GM18951 (cell line): ENCODE measurements at regions not wholly inside any gene's neighbourhood (a gene's known extent, or its start where the extent isn't known, plus 50 kb on each side); places are given as distances from the start of the nearest gene placed in this dataset.
"Not testable (repeated sequence)": the region's sequence is repeated elsewhere in the genome, so short reads cannot be mapped to it uniquely, and the experiment has no call there.

ENCODE experiments used
- POLR2A ChIP-seq: IDR thresholded peaks from 4 replicates; pipeline ENCODE4 v1.6.1; 2011; ENCODE audit warnings: mild to moderate bottlenecking; ENCODE audit not compliant: insufficient read length, insufficient read depth; ENCODE audit errors: extremely low read depth
- in situ Hi-C: fragments of 300-500 bp; cut with MboI; formaldehyde crosslinking; loops from one replicate; pipeline ENCODE4 v1.12.0; 2022; ENCODE audit warnings: low sequenced_read_pairs, mixed read lengths, inconsistent platforms; ENCODE audit not compliant: unreplicated experiment

DNA sequence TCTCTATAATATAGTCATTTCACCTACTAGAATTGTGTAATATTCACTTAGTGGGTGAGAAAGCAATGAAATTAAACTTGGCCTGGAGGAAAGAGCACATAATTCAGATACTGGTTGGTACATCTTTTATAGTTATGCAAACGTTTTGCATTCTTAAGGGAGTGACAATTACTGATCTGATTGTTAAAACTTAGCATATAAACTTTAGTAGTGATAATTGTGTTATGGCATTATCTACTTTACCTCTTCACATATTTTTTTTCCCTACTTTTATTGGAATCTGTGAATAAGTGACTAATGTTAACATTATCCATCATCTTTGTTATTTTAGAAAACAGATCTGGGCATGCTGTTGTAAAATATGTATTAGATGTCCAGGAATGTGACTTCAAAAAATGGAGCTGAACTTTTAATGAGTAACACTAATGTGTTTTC, 217.4 kb upstream of the GIMD1 start:
- TF ChIP-seq POLR2A = no peak

DNA sequence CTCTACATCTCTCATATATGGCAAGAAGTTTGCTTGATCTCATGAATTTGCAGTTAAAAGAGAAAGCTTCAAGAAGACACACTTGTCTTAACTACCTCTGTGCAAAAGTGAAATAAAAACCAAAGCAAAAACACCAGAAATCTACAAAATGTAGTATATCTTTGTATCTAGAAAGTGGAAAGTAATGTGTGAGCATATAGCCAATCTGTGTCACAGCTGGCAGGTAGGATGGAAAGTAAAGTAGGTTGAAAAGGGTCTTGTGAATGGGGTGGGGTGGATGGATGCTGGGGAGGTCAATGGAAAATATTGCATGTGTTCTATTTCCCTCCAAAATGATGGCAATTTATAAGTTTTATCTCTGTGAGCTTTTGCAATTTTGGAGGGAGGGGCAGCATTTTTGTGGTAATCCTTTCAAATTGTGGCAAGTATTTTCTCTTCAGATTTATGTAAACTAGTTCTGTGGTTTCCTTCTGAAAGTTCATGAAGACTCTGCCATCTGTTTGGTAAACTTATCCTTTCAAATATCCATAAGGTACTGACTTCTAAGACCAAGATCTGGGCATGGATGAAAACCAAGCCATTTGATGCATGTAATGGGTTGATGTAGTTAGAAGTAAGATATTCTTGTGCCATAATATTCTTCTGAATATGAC, 215.9 kb upstream of the GIMD1 start:
- in situ Hi-C loops = no loop called here

More for the DNA sequence above, 217.4 kb upstream of the GIMD1 start:
- in situ Hi-C loops = no loop called here

DNA sequence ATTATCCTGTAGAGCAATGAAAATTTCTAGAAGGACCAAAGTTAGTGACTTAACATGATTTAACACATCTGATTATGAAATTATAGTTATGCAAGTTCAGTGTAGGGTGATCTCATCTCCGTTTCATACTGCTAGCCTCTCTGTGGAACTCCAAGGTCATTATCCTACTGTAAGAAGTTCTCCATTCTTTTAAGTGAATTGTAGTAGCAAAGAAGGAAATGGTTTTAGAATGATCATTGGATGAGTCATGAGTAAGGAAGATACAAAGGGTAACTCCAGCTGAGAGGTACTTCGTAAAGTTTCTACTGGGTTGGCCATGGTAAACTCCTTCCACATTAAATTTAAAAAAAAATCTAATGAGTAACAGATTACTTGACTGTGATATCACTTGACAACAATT, 215.0 kb upstream of the GIMD1 start:
- no peak for TF ChIP-seq POLR2A
- in situ Hi-C loops = no loop called here

More for the DNA sequence above, 215.9 kb upstream of the GIMD1 start:
- TF ChIP-seq POLR2A = no peak

DNA sequence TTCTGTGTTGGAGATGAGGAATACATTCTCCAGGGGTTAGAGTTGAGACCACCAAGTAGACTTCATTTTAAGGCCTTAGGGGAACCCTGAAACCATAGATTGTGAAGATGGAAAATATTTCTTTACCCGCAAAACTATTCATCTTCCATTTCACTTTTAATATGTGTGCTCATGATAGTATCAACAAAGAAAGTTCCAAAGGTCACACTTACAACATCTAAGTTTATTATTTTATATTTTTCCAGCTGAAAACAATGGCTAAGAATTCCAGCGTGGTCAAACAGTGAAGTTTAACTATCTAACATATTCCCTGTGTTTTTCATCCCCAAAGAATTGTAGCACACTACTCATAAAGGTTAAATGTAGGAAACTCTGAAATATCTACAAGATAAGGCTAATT, 214.5 kb upstream of the GIMD1 start:
- no peak for TF ChIP-seq POLR2A

GRCh38 chr4:106582103-106582502, 213.5 kb upstream of the GIMD1 start:
- TF ChIP-seq POLR2A = no peak
- in situ Hi-C loops = no loop called here

More for the DNA sequence above, 214.5 kb upstream of the GIMD1 start:
- in situ Hi-C loops = no loop called here

DNA sequence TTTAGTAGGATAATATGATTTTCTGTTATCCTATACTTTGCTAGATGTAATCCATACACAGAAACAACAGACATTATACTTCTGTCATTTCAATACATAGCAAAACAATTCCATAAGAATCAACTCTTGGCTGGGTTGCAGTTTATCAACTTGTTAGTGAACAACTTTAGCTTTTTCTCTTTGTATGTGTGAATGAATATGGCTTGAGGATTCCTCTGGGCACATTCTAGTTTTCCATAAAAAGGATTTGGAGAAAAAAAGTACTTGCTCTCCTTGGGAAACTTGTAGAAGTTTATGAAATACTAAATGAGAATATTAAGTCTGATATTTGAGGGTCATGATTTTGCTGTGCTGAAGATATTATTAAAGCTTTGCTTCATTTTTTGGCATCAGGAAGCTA, 210.7 kb upstream of the GIMD1 start:
- in situ Hi-C loops = no loop called here
- TF ChIP-seq POLR2A = no peak

GRCh38 chr4:106569146-106570031, 200.8 kb upstream of the GIMD1 start:
- in situ Hi-C loops = no loop called here
- TF ChIP-seq POLR2A = no peak

DNA sequence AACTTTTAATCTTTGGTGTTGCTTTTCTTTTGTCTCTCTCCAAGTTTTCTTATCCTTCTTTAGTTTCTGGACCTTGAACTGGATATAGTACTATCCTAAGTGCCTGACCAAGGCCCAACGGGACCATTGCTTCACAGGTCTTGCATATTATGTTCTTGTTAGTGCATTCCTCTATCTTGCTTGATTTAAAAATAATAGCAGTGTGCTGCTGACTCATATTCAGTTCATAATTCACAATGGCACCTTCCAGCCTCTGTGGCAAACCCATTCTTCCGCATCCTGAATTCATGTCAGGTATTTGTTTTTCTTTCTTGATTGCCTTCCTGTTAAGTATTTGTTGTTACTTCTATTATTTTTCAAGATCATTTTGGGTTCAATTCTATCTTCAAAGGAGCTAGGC, 197.1 kb upstream of the GIMD1 start:
- no peak for TF ChIP-seq POLR2A
- in situ Hi-C loops = no loop called here

GRCh38 chr4:106563637-106564036, 195.1 kb upstream of the GIMD1 start:
- in situ Hi-C loops = not testable (repeated sequence)

DNA sequence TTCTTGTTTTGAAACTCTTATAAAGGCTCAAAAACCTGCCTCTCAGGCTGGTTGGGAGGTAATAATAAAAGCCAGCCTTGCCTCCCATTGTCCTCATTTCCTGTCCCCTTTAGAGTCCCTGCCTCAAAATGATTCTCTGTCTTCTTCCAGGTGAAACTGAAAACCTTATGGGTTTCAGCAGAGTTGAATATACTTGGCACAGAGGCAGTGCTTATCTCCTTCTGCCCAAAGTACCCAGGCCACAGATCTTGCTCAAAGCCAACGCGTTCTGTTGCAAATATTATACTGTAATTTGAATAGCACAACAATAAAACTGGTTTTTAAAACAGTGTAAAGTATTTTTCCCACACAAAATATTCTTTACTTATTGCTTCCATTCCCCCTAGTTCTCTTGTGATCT, 183.1 kb upstream of the GIMD1 start:
- in situ Hi-C loops = no loop called here
- TF ChIP-seq POLR2A = no peak

GRCh38 chr4:106548446-106549044, 180.0 kb upstream of the GIMD1 start:
- in situ Hi-C loops = no loop called here
- no peak for TF ChIP-seq POLR2A

DNA sequence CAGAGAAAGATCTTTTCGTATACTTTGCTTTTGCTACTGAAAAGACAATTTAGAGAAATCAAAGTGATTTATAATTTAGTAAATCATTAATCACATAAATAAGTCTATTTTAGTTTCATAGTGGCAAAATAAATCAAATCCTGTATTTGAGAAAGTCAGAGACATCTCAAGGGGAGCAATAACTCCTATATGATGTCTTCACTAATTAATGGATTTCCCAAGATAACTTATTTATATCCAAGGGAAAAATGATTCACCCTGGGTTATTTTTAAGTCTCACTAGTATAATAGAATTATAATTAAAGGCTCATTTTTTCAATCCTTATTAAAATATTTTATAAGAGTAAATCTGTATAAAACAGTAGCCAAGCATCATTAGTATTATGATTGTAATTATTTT, 177.8 kb upstream of the GIMD1 start:
- TF ChIP-seq POLR2A = no peak
- in situ Hi-C loops = no loop called here

- in situ Hi-C loops = not testable (repeated sequence)
Observed at GRCh38 chr4:106542609-106543008, 174.0 kb upstream of the GIMD1 start.

- no peak for TF ChIP-seq POLR2A
Observed at GRCh38 chr4:106541253-106541652, 172.7 kb upstream of the GIMD1 start.

More at GRCh38 chr4:106541253-106541652, 172.7 kb upstream of the GIMD1 start:
- in situ Hi-C loops = no loop called here
